Stimulated activated CD8-positive, alpha-beta memory T cell treated with anti-CD3 and anti-CD28 coated beads, Interleukin-4, amount 100 ng/mL, for 4 hours (primary cell): ENCODE measurements at regions not wholly inside any gene's neighbourhood (a gene's known extent, or its start where the extent isn't known, plus 50 kb on each side); places are given as distances from the start of the nearest gene placed in this dataset.
A peak's percentile ranks its signal among the peaks of the same experiment; 100 is the strongest.

Source experiments
- DNase-seq, 2 donors: peaks; one replicate each; pipeline ENCODE4 v3.0.0-alpha.2; 2020; ENCODE audit warnings: low read depth in 2 of 2, low spot score in 1 of 2

DNA sequence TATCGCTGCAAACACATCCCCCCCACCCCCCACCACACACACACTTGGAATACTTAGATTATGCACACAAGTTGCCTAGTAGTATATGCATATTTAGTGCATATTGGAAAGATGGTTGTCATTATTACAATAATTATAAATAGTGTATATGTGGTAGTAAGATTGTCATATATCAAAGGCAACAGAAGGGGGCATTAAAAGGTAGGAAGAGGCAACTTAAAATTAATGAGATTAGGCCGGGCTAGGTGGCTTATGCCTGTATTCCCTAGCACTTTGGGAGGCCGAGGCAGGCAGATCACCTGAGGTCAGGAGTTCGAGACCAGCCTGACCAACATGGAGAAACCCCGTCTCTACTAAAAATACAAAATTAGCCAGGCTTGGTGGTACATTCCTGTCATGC is 52.1 kb downstream of the GSC start:
- DNase-seq, result no peak

DNA sequence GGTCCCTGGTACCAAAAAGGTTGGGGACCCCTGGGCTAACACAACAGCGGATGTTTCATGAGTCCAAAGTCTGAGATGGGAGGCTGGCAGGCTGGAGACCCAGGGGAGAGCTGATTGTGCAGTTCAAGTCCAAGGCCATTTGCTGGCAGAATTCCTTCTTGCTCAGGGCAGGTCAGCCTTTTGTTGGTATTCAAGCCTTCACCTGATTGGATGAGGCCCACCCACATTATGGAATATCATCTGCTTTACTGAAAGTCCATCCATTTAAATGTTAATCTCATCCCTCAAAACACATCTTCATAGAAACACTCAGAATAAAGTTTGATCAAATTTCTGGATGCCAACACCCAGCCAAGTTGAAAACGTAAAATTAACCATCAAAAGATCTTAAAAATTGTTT is 52.9 kb downstream of the GSC start:
- no peak for DNase-seq

DNA sequence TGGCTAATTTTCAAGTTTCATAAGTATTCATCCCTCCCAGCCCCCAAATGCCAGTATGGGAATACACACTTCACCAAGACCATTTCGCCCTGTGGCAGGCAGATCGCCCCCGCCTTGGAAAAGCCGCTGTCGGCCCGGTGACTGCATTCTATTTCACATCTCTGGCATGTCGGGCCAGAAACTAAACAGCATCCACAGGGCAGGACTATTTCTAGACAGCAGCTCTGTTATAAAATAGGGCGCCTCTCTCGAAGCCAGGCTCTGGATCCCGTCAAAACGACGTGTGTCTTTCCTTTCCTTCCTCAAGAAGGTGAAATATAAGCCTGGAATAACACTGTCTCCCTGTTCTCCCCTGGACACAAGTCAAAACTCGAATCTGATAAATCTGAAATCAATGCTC is 56.8 kb downstream of the GSC start:
- DNase-seq, result no peak

DNA sequence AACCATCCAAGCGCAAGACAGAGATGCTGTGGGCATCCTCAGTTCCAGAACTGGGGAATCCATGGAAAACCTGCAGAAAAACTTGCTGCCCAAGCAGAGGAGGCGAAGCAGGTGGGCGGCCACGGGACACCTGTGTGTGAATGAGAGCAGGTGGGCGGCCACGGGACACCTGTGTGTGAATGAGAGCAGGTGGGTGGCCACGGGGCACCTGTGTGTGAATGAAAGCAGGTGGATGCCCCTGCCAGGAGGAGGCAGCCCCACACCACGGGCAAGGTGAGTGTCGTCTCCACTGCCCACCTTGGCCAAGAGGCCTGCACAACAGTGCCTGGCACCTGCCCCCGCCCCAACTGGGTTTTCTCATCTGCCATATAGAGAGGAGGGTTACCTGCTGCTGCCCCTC is 59.2 kb downstream of the GSC start:
- DNase-seq, result no peak

DNA sequence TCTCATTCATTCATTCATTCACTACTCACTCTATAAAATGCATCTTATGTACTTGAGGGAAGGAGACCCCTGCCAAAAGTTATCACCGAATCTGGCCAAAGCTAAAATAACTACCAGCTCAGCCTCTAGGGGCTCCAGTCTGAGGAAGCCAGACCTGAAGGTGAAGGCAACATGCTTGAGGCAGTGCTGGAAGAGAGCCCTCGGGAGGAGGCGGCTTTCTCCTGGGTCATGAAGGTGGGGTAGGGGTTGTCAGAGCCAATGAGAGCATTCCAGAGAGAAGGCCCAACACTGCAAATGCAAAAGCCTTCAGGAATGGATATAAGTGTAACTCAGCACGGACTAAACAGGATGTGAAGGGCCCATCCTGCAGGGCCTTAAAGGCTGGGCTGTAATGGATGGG is 62.4 kb downstream of the GSC start:
- DNase-seq, result no peak

DNA sequence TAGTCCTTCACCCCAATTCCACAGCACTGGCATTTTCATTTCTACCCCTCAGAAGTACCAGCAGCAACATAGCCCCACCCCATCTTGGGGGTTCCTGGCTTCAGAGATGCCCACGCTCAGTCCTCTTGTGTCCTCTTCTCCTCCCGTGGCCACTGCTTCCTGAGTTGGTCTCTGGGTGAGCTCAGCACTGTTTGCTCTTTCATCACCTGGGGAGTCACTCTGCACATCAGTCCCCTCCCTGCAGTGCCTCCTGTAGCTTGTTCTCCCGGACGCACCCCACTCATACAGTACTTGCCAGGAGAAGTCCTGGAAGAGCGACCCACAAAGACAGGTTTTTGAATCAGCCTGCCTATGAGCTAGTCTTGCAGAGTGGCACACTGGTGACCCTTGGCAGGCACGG is 63.8 kb downstream of the GSC start:
- no peak for DNase-seq

DNA sequence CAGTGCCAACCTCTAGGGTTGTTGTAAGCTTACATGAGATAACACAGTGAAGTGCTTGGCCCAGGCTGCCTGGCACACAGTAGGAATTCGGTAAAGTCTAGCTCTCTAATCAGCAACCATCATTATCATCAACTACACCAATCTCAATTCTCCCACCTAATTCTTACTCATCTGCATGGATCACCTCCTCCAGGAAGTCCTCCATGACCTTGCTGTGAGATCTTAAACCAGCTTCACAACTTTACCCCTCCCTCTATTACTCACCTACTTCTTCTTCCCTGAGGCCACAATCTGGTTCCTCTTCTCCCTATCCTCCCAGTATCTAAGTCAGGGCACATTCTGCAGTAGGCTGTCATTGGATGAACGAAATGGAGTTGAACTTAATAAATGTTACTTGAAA is 67.3 kb downstream of the GSC start:
- no peak for DNase-seq

DNA sequence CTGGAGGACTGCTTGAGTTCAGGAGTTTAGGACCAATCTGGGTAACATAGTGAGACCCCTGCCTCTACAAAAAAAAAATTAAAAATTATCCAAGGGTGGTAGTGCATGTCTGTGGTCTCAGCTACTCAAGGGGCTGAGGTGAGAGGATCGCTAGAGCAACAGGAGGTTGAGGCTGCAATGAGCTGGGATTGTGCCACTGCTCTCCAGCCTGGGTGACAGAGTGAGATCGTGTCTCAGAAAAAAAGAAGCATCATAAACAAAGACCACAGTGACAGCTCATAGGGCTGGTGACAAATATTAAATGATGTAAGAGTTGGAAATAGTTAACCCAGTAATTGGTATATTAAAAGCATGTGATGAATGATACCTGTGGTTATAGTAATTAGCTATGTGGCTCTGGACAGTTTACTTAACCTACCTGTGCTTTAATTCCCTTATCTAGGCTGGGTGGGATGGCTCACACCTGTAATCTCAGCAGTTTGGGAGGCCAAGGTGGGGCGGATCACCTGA is 68.0 kb downstream of the GSC start:
- DNase-seq, result no peak

DNA sequence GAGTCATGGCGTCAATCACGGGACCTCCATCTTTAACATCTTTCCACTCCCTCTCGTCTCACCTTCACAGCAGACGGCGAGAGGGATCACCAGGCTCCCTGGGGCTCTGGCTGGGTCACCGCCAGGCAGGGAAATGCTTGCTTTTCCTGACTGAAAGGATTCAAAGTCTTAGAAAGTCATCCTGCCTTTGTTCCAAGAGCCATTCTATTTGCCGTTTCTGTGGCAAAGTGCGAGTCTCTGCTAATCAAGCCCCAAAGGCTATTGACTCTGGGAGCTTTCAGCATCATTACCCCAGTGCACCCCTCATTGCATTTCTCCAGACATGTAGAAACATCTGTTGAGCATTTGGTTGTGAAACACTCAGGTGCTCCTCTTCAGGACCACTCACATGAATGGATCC is 69.6 kb downstream of the GSC start:
- DNase-seq, result no peak

DNA sequence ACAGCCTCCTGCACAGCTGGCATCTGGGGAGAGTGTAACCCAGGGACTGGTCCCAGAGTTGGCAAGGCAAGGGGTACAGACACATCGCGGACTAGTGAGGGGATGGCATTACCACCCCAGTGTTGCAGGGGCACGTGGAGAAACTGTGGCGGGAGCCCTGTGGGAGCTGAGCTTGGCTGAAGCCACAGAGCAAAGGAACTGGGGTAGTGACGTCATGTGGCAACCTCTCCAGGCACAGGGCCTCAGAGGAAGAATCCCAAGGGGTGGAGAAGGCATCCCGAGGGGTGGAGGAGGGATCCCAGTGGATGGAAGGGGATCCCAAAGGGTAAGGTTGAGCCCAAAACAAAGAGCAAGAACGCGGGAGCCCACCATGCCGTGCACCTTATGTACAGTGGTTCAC is 70.1 kb downstream of the GSC start:
- DNase-seq, result no peak

DNA sequence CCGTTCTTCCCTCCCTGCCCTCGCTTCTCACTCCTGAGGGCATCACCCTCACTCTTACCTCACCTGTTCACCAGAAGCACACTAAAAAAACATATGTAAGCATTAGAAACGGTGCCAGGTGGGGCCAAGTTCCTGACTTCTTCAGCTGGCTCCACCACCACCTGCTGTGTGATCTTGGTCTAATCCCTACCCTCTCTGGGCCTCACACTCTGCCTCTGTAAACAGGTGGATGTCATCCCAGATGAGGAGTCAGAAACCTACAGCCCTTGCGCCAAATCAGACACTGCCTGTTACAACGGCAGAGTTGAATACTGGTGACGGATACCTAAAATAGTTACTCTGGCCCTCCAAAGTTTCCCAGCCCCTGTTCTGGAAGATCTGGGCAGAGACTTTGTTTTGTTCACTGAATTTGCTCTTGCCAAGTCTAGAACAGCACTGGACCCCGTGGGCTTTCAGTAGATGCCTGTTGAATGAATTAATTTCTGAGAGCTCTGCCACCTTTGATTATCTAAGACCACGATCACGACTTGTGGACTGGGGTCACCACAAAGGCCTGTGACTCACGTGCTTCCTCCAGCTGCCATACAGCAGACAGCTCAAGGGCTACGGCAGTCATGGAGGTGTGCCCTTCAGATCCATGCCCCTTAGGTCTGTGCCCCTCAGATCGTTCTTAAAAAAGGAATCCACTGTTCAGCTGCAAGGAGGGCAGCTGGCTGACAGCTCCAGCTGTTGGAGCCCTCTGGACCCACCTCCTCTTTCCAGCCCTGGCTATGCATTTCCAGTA is 71.9 kb downstream of the GSC start:
- DNase-seq, result no peak

DNA sequence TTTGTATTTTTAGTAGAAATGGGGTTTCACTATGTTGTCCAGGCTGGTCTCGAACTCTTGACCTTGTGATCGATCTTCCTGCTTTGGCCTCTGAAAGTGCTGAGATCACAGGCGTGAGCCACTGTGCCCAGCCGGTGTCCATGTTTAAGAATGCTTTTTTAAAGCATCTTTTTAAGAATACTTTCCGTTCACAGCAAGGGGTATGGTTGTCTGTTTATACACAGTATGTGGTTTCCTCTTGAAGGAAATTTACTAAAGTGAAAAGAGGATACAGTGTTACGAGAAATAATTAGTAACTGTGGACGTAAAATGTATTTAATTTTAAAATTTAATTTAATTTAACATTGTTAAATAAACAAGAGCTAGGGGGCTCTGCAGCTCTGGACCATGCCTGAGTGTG is 73.4 kb downstream of the GSC start:
- no peak for DNase-seq

DNA sequence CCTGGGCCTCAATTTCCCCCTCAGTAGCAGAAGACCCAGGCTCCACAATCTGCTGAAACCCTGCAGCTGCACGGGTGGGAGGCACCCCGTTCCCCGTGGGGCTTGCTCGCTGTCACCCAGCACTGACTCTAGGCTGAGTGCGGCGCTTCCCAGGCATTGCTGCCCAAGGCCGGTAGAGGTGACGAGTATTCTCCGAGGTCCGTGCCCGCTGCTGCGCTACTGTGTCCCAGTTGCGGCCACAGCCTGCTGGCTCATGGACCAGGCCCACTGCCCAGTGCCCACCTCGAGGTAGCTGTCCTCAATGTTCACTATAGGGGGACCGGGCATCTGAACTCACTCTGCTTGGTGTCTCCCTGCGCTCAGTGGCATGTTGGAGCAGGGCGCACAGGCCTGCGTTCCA is 74.7 kb downstream of the GSC start:
- no peak for DNase-seq

DNA sequence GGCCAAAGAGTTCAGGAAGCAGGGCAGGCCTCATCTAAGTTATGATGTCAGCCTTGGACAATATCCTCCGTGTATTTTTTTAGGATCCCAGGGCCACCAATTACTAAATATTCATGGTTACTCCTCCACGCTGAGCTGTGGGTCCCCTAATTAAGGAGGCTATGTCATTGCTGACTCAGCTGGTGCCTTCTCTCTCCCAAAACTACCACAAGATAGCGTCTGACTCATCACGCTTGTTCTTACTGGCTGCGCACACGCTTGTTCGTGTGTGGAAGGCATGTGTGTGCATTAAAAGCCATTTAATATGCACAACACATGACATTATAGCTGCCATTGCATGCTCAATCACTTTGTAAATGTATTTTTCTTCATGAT is 78.3 kb downstream of the GSC start:
- no peak for DNase-seq

DNA sequence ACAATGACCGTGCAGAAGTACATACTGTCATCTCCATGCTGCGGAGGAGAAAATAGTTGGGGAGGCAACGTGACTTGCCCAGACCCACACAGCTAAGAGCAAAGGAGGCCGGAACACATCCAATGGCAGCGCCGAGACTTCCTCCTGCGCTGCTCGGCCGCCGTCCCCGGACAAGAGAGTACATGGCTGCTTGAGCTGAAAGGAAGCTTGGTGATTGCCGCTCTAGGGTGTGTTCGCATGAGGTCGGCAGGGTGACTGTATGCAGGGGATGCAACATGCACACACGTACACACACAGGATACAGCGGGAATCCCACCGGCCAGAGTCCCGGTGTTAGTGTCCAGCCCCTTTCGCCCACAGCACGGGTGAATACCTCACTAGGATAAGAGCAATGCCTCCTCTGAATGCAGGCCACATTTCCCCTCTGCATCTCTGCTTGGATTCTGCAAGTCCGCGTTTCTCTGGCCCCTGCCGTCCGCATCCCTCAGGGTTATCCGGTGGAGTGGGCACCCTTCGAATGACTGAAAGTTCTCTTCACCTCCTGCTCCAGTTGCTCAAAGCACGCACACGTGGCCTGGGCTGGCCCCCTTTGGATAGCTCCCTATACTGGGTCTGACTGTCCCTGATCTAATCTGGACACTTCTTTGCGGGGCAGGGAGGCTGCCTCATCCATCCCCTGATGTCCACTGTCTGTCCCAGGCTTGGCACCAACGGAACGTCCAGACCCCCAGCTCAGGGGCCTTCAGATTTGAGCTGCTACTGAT is 78.8 kb downstream of the GSC start:
- DNase-seq, result no peak

DNA sequence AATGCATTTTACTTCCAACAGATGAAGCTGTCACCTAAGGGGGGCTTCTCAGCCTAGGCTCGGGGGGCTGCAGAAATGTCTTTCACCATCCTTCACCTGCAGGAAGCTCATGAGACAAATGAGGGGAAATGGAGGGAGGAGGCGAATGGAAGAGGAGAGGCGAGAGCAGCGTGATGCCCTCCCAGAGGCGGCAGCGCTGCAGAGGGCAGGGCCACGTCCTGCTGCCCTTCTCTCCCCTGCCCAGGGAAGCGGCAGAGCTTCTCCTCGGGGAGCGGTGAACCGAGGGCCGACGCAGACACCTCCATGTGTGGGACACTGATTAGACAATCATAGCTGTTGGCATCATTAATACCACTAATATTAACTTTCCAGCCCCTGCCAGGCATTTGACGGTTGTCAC is 78.3 kb downstream of the SERPINA3 start:
- no peak for DNase-seq

DNA sequence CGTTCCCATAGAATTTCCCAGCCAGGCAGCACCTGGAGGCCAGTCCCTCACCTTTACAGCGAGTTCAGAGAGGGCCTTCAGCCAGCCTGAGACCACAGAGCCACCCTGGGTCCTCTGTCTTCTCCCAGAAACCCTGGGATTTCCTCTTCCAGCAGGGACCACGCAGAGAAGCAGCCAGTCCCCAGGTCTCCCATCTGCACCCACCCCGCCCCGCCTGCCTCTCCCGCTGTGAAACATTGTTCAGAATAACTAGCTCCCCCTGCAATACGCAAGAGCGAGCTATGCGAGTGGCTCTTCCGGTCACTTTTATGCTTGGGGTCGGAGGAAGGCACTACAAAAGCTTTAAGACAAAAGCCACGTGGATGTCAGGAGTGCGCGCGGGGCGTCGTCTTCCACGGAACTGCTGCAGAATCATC is 77.8 kb downstream of the SERPINA3 start:
- DNase-seq, result no peak

DNA sequence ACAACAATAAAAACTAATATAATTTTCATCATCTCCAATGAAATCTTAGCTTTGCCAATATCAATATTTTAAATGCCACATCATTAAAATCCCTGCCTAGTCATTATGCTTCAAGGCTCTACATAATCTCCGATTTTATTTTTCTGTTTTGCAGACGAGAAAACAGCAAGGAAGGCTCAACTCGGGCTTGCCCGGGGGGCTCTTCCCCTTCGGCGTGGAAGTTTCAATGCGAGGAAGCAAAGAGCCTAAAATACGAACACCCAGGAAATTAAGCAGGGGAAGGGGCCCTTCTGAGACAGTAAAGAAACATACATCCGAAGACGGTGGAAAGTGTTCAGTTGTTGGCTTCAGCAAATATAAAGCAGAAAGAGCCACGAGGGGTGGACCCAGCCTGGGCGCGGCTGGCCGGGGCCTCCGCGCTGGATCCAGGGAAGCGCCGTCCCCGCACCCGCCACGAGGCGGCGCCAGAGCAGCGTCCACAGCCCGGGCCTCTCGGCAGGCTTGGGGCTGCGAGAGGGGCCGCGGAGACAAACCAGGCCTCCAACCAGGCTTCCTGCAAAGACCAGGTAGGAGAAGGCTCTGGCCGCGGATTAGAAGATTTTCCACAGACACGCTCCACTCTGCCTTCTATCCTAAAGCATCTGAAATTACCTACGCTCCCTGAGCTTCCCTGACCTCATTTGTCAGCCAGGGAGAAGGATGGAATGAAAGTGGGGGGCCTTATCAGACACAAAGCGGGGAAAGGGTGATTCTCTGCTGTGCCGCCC is 77.2 kb downstream of the SERPINA3 start:
- DNase-seq, result peak in 1 of 2 donors; percentile 11

DNA sequence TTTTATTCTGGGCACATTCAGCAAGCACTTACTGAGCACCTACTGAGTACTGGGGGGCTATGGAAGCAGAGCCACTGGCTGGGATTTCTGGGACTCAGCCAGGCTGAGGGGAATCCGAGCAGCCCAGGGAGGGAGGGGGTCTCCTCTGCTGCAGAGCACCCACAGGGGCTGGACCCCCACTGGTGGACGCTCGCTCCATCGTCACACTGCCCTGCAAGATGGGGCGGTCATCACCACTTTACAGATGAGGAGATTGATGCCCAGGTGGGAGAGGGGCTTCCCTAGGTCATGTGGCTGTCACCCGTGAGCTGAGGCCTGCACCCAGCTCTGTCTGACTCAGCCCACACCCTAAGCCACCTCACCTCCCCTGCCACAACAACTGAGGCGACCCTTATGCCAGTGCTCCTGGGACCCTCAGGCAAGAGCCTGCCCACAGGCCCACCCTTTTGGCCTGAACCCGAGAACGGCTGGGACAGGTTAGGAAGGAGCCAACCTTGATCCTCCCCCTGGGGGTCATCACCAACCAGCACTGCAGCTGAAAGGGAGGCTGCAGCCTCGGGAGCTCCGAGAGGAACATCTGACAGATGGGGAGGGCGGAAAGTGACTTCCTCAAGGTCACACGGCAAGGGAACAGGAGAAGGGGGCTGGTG is 74.4 kb downstream of the SERPINA3 start:
- DNase-seq, result no peak

DNA sequence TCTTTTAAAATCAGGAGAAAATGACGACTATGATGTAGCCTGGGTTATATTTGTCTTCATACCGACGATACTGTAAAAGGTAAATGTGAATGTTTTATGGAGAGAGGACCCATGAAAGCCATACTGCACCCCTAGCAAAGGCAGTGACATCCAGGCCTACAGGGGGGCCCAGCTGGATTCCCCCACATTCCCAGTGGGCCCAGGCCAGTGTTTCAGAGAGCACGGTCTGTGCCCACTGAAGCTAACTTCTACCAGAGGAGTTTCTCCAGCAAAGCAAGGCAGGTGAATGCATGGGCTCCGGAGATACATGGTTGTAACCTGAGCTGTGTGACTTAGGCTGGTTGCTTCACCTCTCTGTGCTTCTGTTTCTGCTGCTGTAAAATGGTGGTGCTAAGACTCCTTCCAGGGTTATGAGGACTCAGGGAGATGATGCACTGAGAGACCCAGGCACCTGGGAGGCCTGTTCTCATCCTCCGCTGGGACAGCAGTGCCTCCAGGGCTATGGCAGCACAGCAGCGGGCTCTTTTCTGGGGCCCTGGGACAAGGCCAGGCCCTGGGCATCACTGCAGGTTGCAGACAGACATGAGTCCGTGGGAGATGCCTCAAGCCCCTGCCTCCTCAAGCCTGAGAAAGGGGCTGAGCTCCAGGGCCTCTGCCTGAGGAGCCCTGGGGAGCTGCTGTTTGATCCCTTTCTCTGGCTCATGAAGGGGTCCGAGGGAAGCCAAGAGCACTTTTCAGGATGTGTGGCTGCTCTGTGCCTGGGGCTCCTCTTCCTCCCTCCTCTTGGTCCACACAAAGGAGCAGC is 73.7 kb downstream of the SERPINA3 start:
- DNase-seq, result no peak

DNA sequence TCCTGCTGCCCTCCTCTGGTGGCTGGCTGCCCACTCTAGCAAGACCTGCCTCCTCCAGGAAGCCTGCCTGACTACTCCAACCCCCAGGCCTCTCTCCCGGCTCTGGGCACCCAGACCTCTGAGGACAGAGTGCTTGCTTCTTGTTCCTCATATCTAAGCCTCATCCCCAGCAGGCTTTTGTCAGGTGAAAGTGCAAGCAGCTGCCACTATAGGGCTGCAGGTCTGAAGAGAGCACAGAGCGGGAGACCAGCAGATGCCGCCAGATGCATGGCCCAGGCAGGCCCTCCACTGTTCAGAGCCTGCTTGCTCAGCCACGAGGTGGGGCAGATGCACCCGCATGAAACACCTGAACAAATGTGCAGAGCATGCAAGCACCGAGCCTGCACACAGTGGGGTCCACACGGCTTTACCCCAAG is 73.0 kb downstream of the SERPINA3 start:
- no peak for DNase-seq
